BJ (cell line): ENCODE measurements at regions not wholly inside any gene's neighbourhood (a gene's known extent, or its start where the extent isn't known, plus 50 kb on each side); places are given as distances from the start of the nearest gene placed in this dataset.
"Not testable (repeated sequence)": the region's sequence is repeated elsewhere in the genome, so short reads cannot be mapped to it uniquely, and the experiment has no call there.

Experiments used
- CTCF ChIA-PET: fragments of 350-600 bp; formaldehyde crosslinking; extraction: SDS; loops from one replicate; lab custom pipeline; 2021; ENCODE audit warnings: antibody characterized with exemption, inconsistent platforms; lab: Yijun Ruan, JAX
- POLR2A ChIA-PET: fragments of 300-600 bp; sonication (Branson Sonifier 250); formaldehyde crosslinking; extraction: SDS; loops from one replicate; lab custom pipeline; 2021; ENCODE audit warnings: antibody characterized with exemption; lab: Charles Lee
- DNase-seq: peaks from one replicate; pipeline ENCODE4 v3.0.0-alpha.2; 2011; ENCODE audit warnings: low read depth
- H3K27me3 ChIP-seq: 2 replicates; pipeline ENCODE4 v1.6.0; 2011; ENCODE audit warnings: low read length; ENCODE audit not compliant: control insufficient read depth, insufficient read depth
- H3K36me3 ChIP-seq: 2 replicates; pipeline ENCODE4 v1.5.1; 2011; ENCODE audit warnings: low read length; ENCODE audit not compliant: control insufficient read depth, insufficient read depth
- H3K4me3 ChIP-seq: 2 replicates; pipeline ENCODE4 v1.5.1; 2011; ENCODE audit warnings: low read depth, mild to moderate bottlenecking, control low read depth, low read length
- CTCF ChIP-seq: IDR thresholded peaks from 2 replicates; pipeline ENCODE4 v1.5.1; 2011; ENCODE audit warnings: low read depth, mild to moderate bottlenecking, control low read depth, inconsistent platforms, low read length, moderate library complexity; ENCODE audit not compliant: insufficient read depth

- no peaks in the 10 kb centered on the region; the same call in 1 of the 2 replicates for H3K27me3 ChIP-seq
- no peak overlapping the region for H3K4me3 ChIP-seq
- no peak for TF ChIP-seq CTCF
- POLR2A ChIA-PET, result no interaction called here
- H3K36me3 ChIP-seq, result no peaks in the 10 kb centered on the region
- DNase-seq, result no peak
- CTCF ChIA-PET, result no interaction called here
These were observed 325.8 kb upstream of the RIOK2 start for GRCh38 chr5:97508864-97509263.

GRCh38 chr5:97519565-97519964 lies 336.5 kb upstream of the RIOK2 start:
- H3K36me3 ChIP-seq, POLR2A ChIA-PET, H3K4me3 ChIP-seq, CTCF ChIA-PET, H3K27me3 ChIP-seq, DNase-seq: not testable (repeated sequence)

- H3K4me3 ChIP-seq, H3K27me3 ChIP-seq, DNase-seq, POLR2A ChIA-PET, H3K36me3 ChIP-seq: not testable (repeated sequence)
- CTCF ChIA-PET, result interaction anchor here (3.2 kb wide), 1 partner anchor 11 kb away, joined by 15 read pairs; no protein-coding TSS in a partner anchor
These were observed 340.3 kb upstream of the RIOK2 start for GRCh38 chr5:97523336-97523735.

GRCh38 chr5:97525780-97526179 lies 342.7 kb upstream of the RIOK2 start:
- no peaks in the 10 kb centered on the region for H3K27me3 ChIP-seq
- no peak overlapping the region for H3K4me3 ChIP-seq
- ChIA-PET CTCF (interaction anchor here (1.0 kb wide), 1 partner anchor 8 kb away, joined by 3 read pairs; no protein-coding TSS in a partner anchor), POLR2A (no interaction called here)
- no peak for DNase-seq
- H3K36me3 ChIP-seq, result no peaks in the 10 kb centered on the region
- TF ChIP-seq CTCF, result no peak

- Histone ChIP-seq H3K27me3 (no peaks in the 10 kb centered on the region), H3K4me3 (no peak overlapping the region), H3K36me3 (no peaks in the 10 kb centered on the region)
- DNase-seq, result peak; percentile 34
- POLR2A ChIA-PET, result no interaction called here
- CTCF ChIA-PET, result interaction anchor here (1.8 kb wide), 1 partner anchor 28 kb away, joined by 3 read pairs; no protein-coding TSS in a partner anchor
- no peak for TF ChIP-seq CTCF
These were observed 345.9 kb upstream of the RIOK2 start for GRCh38 chr5:97528941-97529340.

- TF ChIP-seq CTCF, result no peak
- no peak for DNase-seq
- H3K36me3 ChIP-seq, result no peaks in the 10 kb centered on the region
These were observed 346.4 kb upstream of the RIOK2 start for GRCh38 chr5:97529354-97529985.

More at GRCh38 chr5:97529354-97529985, 346.4 kb upstream of the RIOK2 start:
- POLR2A ChIA-PET, result no interaction called here
- H3K4me3 ChIP-seq, result no peak overlapping the region
- CTCF ChIA-PET, result interaction anchor here (1.8 kb wide), 1 partner anchor 27 kb away, joined by 3 read pairs; no protein-coding TSS in a partner anchor
- H3K27me3 ChIP-seq, result no peaks in the 10 kb centered on the region
